GM18858 (cell line): ENCODE measurements at regions not wholly inside any gene's neighbourhood (a gene's known extent, or its start where the extent isn't known, plus 50 kb on each side); places are given as distances from the start of the nearest gene placed in this dataset.

Source experiments
- ATAC-seq: cut with Tn5 transposase; IDR thresholded peaks from one replicate; pipeline ENCODE4 v1.9.1; 2021; ENCODE audit not compliant: unreplicated experiment

DNA sequence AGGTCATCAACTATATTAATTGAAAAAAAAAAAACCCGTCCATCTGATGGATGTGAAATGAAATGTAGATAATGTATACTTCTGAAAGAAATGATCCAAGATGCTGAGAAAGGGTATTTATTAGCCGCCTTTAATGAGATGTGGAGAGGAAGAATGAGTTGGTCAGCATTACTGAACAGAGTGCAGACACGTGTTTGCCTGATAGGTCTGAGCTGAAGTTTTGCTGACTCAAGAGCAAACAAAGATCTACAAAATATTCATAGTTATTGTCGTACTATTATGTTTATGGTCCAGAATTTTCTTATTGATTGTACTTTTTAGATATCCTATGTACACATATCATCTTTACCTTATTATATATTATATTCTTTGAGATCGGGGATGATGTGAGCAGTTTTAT is 235.3 kb downstream of the RDH14 start:
- no peak for ATAC-seq

DNA sequence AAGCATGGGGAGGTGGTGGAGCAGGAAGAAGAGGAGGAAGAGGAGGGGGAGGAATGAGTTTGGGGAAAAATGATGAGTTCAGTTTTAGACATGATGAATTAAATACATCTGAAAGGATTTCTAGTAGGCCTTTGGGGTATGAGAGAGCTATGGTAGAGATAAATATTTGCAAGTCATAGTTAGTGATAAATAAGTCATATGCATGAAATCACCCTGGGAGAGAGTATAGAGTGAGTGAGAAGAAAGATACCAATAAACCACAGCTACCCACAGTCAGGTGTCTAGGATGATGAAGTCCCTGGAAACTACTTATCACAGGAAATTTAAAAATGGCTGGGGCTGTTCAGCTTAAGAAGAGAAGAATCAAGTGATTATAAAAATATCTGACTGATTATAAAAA is 240.5 kb downstream of the RDH14 start:
- no peak for ATAC-seq

DNA sequence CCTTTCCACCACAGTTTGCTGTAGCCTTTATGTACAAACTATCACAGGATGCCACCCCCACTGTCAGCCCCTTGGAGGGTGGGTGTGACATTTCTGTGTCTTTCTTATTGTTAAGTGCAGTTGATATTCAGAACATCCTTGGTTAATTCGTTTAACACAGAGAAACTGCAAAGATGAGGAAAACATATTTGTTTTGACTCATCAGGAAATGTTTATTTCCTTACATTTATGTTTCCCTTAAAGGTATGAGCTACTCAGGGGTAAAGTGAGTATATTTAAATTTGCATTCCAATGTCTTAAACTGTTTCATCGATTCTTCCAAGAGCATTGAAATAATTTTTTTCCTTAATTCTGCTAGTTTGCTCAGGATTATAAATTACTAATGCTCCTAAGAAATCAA is 243.4 kb downstream of the RDH14 start:
- no peak for ATAC-seq

- no peak for ATAC-seq
Measured at GRCh38 chr2:18312818-18313217, 247.6 kb downstream of the RDH14 start.

- no peak for ATAC-seq
Measured at GRCh38 chr2:18311420-18312195, 248.8 kb downstream of the RDH14 start.

DNA sequence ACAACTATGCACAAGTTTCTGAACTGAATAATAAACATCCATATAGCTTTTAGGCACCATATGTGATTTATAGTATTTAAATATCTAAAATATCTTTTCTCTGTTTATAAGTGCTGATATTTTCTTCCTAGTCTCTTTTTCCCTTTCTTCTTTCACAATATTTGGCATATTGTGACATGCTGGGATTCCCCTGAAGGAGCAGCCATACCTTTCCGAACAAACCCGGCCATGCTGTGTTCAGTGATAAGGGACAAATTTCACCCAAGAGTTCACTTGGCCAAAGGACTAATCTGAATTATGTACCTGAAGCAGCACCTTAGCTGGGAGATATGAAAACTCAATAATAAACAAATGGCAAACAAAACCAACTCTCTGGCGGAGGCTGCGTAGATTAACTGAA is 250.8 kb downstream of the RDH14 start:
- ATAC-seq = no peak

DNA sequence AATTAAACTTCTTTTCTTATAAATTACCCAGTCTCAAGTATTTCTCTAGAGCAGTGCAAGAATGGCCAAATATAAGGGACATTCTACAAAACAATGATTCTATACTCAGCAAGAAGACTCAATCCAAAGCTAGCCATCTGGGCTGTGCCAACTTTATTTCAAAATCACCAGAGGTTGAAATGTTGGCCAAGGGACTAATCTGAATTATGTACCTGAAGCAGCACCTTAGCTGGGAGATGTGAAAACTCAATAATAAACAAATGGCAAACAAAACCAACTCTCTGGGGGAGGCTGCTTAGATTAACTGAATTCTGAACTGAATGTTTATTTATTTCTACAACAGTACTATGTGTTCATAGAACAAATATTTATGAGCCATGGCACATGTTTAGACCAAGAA is 251.3 kb downstream of the RDH14 start:
- no peak for ATAC-seq

GRCh38 chr2:18304849-18305248 is 255.6 kb downstream of the RDH14 start:
- no peak for ATAC-seq

- no peak for ATAC-seq
Measured at GRCh38 chr2:18301421-18302139, 258.9 kb downstream of the RDH14 start.

- ATAC-seq = no peak
Measured at GRCh38 chr2:18299423-18300212, 260.8 kb downstream of the RDH14 start.

DNA sequence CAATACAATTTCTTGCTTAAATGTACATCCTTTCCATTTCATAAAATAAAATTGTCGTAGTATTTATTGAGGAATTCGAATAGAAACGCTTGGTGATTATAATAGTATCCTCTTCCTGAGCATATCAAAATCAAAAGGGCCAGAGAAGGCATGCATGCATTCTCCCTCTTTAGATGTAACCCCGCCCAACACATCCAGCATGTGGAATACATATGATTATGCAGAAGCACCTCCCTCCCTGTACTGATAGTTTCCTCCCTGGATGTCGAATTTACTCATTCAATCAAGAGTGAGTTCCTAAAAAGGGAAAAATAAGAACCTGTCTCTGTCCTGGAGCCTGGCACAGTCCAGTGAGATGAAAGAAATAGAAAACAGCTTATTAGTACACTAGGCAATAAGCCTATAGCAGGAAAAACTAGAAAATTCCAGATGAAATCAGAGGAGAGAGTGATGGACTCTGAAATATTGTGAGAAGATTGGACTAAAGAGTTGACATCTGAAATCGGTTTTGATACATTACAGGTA is 262.9 kb downstream of the RDH14 start:
- no peak for ATAC-seq

- no peak for ATAC-seq
Measured at GRCh38 chr2:18290386-18290785, 270.1 kb downstream of the RDH14 start.

- ATAC-seq = no peak
Measured at GRCh38 chr2:18286897-18287296, 273.6 kb downstream of the RDH14 start.

- ATAC-seq = no peak
Measured at GRCh38 chr2:18284331-18284730, 276.1 kb downstream of the RDH14 start.

DNA sequence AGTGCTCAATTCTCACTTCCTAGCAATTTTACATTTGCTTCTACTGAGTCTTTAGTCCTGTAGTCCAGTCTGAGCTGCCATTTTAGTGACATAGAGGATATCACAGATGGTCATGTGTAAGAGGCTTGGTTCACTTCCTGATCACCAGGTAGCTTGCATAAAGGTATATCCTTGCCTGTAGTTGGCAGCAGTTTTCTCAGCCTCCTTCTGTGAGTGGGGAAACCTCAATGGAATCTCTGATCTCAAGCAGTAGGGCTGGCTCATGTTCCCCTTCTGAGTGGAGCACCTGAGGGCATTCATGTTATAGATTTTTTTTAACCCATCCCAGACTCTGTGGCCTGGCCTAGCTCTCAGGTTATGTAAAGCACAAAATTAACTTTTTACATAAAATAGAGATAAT is 278.4 kb downstream of the RDH14 start:
- no peak for ATAC-seq

- no peak for ATAC-seq
Measured at GRCh38 chr2:18276583-18277075, 283.8 kb downstream of the RDH14 start.

- ATAC-seq = no peak
Measured at GRCh38 chr2:18273205-18273604, 287.2 kb downstream of the RDH14 start.

DNA sequence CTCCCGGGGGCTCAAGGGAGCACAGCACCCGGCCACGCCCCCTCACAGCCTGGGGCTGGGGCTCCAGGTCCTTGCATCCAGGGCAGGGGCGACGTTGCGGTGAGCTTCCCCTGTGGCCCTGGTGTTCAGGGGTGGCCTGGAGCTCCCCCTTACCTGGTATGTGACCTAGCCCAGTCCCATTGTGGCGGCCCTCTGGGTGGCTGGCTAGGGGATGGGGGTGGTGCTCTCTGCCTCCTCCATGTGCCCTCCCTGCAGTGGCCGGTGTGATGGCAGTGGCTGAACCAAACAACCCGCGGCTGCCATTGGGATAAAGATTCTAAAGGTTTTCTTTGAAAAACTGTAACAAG is 288.3 kb downstream of the RDH14 start:
- ATAC-seq = no peak

DNA sequence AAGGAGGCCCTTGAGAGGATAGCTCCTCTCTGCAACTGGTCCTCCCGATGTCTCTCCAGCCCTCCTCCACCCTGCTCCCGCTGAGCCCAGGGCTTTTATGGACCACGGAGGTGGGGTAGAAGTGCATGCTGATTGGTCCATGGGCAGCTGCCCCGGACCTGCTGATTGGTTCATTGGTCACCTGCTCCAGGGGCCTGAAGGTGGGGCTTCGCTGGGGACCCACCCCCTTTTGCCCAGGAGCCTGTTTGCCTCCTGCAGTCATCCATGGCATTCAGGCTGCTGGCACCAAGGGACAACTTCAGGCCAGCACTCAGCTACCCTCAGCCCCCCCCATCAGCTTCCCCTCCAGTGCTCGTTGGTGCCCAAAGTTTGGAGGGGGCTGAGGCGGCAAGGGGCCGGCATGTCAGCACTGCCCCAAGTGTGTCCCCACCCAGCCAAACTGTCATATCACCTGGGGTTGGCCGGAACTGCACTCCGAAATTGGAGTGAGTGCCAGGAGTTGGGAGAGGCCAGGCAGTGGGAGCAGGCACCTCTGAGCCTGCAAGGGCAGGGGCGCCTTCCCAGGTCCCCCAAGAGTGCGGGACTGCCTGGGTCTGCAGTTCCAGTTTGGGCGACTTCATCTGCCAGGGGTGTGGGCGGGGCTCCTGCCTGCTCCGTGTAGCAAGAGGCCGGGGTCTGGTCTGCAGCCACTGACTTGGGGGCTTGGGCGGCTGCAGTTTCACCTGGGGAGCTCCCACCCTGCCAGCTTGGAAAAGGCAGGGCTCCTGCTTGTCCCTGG is 288.9 kb downstream of the RDH14 start:
- no peak for ATAC-seq

DNA sequence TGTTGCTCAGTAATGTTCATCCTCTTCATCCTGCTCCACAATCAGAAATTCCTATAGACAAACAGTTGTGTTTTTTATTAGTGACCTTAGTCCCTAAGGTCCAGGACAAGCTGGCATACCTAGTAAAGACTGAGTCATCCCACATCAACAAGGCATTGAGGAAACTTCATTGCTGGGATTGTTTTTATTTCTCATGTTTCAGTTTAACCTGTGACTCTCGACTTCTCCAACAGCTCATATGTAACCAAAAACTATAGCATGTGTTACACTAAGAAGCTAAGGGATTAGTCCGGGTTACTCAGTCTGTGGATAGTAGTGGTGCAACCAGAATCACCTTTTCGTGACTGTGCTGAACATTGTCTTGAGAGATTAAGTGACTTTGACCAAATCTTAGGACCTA is 292.1 kb downstream of the RDH14 start:
- no peak for ATAC-seq

DNA sequence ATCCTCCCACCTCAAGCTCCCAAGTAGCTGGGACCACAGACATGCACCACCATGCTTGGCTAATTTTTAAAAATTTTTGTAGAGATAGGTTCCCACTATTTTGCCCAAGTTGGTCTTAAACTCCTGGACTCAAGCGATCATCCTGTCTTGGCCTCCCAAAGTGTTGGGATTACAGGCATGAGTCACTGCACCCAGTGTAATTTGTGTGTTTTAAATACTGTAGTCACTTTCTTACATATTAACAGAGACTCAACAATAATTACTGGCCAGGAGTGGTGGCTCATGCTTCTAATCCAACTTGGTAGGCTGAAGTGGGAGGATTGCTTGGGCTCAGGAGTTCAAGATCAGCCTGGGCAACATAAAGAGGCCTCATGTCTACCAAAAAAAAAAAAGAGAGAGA is 293.0 kb downstream of the RDH14 start:
- ATAC-seq = no peak
